ENCODE measurements at regions not wholly inside any gene's neighbourhood (a gene's known extent, or its start where the extent isn't known, plus 50 kb on each side); places are given as distances from the start of the nearest gene placed in this dataset.
"Not testable (repeated sequence)": the region's sequence is repeated elsewhere in the genome, so short reads cannot be mapped to it uniquely, and the experiment has no call there.

GRCh38 chr2:87464219-87464618, 283.7 kb upstream of the PLGLB2 start:
- TF ChIP-seq CTCF (IDR thresholded peaks at IDR 0.05; ENCODE audit: low read length); EZH2 (optimal IDR thresholded peaks at IDR 0.05; ENCODE audit: low read depth, low read length): not testable (repeated sequence)

Data from MM.1S (cell line).